ENCODE measurements at regions not wholly inside any gene's neighbourhood (a gene's known extent, or its start where the extent isn't known, plus 50 kb on each side); places are given as distances from the start of the nearest gene placed in this dataset.

DNA sequence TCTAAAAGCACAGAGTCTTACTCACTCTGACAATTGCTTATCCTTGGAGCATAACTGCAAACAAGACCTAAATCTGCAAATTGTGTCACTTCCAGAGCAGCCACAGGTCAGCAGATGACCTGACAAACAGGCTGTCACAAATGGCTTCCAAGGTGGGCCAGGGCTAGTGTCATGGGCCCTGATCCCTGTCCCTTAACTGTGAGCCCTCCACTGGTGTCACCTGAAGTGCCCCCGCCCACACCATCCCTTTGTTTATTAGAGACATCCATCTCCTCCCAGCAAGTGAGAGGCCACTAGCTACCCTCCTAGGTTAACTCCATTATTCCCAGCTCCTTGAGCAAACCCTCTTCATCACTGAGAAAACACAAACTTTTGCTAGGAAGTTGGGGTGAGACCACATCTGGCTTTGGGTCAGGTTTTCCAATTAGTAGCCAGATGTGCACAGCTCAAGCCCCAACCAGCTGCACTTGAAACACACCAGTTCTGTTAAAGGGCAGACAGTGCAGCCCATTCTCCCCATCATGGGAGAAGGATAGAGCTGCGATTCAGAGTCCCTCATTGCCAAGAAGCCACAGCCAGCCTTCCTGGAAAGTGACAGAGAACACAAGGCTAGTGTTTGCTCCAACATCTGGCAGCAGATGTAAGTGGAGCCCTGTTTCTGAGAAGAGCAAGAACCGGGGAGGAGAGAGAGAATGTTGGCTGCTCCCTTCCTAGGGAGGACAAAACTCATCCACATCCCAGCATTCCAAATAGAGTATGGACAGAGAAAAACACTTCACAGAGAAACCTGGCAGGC lies 75.7 kb upstream of the NANOS1 start:
- TF ChIP-seq CTCF (optimal IDR thresholded peaks at IDR 0.05 in 1 of 3, IDR thresholded peaks at IDR 0.05 in 1 of 3, conservative IDR thresholded peaks at IDR 0.05 in 1 of 3; ENCODE audit: extremely low read depth in 1 of 3, insufficient read depth in 2 of 3, low read length in 3 of 3) (no peak), EZH2 (IDR thresholded peaks at IDR 0.05; ENCODE audit: low read length) (no peak)

All from keratinocyte (primary cell).